Left lobe of liver (tissue), 2 donors: ENCODE measurements at regions not wholly inside any gene's neighbourhood (a gene's known extent, or its start where the extent isn't known, plus 50 kb on each side); places are given as distances from the start of the nearest gene placed in this dataset.
"Not testable (repeated sequence)": the region's sequence is repeated elsewhere in the genome, so short reads cannot be mapped to it uniquely, and the experiment has no call there.

Source experiments
- ATAC-seq: fragments of 200-7000 bp; cut with Tn5 transposase; one replicate; pipeline ENCODE4 v1.9.1; 2020; ENCODE audit warnings: mild to moderate bottlenecking, moderate library complexity
- DNase-seq: peaks from one replicate; pipeline ENCODE4 v3.0.0-alpha.2; 2020; ENCODE audit warnings: low spot score
- donor health status: DM: no; HTN: no; CAD: no; lungs with moderate emphysema.
- donor health status: DM: no; HTN: yes; CAD: no.

DNA sequence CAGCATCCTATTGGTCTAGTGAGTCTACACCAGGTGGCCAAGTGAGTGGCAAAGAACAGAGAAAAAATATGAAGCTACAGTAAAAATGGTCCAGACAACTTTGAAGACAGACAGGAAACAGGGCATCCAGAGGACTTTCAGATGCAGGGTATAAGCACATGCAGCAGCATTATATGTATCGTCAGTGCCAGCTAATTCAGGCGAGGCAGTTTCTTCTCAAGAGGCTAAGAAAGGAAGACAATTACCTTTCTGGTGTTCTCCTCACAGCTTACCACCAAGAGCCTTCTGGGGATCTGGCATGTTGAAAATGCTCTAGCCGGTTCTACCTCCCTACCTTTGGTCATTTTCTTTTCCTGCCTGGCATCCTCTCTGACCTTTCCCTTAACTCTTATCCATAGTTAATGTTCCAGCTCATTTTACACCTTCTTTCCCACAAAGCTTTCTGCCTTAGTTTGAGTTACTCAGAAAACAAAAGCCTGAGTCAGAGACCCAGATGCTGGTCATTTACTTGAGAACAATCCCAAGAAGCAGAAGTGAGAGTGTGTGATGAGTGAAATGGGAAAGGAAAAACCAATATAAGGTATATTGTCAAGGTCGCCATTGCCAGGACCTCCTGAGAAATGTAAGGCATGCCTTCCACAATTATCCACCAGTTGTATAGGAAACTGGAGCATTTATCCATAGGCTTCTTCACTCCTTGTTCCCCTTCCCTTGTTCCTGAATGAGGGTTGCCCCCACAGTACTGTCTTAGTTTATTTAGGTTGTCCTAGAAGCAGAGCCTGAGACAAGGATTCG is 444.1 kb downstream of the PLPP3 start:
- ATAC-seq (no peak), DNase-seq (no peak)

DNA sequence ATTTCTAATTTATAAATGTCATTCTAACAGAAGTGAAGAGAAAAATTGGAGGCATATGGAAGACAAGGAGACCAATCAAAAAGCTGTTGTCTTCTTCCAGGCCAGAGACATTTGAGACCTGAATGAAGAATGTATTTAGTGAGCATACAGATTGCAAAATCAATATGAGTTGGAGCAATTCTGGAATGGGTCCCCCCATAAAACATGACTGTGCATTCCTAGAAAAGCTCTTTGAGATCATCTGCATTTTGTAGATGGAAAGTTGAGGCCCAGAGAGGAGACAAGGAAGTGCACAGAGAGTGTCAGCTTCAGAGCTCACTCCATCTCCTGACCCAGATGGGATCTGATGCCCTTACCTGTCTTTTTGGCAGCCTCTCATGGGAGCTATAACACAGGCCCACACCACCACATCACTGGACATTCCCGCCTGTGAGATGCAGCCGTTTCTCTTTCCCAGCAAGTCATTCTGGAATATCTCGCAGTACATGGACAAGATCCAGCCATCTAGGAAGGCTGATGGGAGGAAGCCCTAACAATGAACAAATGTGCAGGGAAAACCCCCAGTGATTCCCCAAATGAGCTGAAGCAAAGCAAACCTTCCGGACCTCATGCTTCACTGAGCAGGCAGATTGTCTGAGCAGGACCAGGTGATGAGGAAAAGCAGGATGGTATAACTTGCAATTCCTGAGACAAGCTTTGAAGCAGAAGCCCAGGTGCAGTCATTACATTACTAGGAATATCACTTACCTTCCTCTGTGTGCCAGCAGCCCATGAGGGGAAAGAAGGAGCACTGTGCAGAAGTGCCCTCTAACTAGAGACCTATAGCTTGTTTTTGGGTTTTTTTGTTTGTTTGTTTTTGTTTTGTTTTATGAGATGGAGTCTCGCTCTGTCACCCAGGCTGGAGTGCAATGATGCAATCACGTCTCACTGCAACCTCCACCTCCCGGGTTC is 445.6 kb downstream of the PLPP3 start:
- DNase-seq (no peak), ATAC-seq (no peak)

DNA sequence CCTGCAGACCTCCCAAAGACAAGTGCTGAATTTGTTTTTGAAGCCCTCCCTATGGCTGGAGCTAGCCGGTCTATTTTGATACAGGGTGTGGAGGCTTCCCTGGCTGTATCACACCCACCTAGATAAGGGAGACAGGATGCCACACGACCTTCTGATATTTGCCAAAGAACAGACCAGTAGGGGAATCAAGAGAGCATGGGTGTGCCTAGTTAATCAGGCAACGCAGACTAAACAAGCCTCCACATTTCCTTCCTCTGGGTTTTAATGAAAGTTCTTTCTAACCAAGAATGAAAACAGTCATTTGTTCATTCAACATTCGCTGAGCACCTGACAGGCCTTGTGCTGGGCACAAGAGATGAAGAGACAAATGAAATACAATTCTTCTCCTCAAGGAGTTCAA is 446.8 kb downstream of the PLPP3 start:
- DNase-seq, result no peak
- no peak for ATAC-seq

DNA sequence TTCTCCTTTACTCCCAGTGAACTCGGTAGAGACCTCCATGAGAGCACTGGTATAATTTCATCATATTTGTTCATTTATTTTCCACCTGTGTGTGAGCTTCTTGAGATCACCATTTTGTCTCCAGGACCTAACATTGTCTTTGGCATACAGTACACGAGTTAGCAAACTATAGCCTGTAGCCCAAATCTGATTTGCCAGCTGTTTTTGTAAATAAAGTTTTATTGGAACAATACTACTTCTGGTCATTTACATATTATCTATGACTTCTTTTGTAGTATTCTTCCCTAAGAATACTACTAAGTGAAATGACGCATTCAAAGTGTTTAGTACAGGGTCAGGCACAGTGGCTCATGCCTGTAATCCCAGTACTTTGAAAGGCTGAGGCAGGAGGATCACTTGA is 449.5 kb downstream of the PLPP3 start:
- DNase-seq, result no peak
- ATAC-seq, result no peak

DNA sequence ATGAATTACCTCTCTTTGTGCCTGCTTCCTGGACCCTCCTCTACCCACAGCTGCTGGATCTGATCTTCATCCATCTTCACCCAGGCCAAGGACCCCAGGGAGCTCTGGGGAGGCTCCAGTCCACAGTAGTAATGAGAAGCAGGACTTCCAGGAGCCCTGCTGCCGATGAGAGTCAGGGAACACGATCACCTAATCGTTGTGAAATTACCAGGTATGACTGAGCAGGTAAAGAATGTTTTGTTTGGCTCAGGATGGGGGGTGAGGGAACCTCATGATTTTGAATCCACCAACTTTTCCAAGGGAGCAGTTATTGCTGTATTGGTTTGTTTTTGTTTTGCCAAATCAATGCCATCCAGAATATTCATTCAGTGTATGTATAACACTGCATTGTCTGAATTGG is 454.0 kb downstream of the PLPP3 start:
- DNase-seq (no peak), ATAC-seq (no peak)

DNA sequence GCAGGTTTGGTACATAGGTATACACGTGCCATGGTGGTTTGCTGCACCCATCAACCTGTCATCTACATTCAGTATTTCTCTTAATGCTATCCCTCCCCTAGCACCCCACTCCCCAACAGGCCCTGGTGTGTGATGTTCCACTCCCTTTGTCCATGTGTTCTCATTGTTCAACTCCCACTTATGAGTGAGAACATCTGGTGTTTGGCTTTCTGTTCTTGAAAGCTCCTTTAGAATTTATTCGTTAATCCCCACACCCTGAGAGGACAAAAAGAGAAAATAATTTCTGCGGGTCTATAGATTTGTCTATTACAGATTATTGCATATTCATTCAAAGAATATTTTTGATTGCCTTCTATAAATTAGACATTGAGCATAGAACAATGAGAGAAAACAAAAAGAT is 455.5 kb downstream of the PLPP3 start:
- DNase-seq, result no peak
- no peak for ATAC-seq

DNA sequence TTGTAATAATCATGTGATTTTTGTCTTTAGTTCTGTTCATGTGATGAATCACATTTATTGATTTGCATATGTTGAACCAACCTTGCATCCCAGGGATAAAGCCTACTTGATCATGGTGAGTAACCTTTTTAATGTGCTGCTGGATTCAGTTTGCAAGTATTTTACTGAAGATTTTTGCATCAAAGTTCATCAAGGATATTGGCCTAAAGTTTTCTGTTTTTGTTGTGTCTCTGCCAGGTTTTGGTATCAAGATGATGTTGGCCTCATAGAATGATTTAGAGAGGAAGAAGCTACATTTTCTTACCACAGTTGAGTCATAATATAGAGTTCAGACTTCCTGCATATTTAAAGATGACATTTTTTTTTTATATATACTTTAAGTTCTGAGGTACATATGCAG is 455.9 kb downstream of the PLPP3 start:
- DNase-seq, result no peak
- ATAC-seq, result no peak

DNA sequence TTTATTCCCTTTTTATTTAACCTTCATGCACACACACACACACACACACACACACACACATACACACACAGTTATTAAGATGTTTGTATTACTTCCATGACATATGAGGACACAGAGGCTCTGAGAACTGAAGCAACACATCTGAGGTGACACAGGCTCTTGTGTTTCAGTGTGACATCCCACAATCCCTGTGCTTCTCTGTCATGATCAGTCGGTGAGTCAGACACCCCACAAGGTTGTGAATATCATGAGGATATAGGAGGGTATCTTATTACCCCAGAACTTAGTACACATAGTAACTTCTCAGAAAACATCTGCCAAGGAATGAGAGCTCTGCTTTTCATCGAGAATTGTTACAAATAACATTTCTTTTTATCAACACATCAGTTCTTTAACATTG is 459.3 kb downstream of the PLPP3 start:
- DNase-seq (no peak), ATAC-seq (no peak)

DNA sequence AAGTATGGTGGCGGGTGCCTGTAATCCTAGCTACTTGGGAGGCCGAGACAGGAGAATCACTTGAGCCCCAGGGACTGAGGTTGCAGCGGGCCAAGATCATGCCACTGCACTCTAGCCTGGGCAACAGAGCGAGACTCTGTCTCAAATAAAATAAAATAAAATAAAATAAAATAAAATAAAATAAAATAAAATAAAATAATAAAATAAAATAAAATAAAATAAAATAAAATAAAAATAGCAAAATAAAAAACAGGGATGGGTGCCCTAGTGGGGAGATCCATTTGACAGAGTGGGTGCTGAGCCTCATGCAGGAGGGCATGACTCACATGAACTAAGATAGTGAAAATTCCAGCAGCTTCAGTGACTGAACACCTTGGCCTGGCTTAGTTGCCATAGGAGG is 460.7 kb downstream of the PLPP3 start:
- DNase-seq, ATAC-seq: not testable (repeated sequence)

DNA sequence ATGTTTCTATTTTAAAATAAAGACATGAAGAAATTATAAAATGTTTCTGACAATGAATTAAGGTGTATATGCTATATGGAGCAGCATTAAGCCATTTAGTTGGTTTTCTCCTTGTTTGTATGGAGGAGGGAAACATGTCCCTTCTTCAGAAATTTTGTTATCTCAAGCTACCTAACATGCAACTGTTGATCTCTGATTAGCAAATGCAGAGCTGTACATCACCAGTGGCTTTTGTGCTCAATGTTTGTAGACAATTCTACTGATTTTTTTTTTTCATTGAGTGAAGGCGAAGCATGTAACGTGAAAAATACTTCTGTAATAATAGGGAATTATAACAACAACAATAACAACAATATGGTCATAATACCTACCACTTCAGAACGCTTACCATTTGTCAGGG is 463.7 kb downstream of the PLPP3 start:
- DNase-seq, result no peak
- no peak for ATAC-seq

DNA sequence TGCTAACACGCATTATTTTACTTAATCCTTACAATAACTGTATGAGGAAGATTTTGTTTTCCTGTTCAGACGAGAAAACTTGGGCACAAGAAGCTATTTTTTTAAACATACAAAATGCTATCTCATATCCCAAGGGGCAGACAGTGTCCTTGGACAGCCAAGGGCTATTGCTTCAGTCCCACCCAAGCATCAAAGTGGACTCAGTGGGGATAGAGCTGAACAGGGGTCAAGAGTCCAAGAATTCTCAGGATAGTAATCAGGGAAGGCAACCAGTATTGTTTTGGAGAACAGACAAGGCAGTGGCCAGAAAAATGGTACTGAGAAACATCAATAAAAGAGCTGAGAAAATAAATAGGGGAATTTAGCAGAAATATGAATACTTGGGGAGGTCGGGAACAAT is 465.7 kb downstream of the PLPP3 start:
- DNase-seq (no peak), ATAC-seq (no peak)

DNA sequence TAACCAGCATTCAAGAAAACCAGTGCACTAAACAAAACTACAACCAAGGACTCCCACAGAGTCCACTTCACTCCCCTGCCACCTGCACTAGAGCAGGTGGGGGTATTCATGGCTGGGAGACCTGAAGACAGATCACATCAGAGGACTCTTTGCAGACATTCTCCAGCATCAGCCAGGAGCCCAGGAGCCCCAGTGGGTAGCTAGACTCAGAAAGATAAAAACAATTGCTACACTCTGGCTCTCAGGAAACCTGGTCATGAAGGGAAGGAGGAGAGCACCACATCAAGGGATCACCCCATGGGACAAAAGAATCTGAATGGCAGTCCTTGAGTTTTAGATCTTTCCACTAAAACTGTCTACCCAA is 472.1 kb downstream of the PLPP3 start:
- ATAC-seq (no peak), DNase-seq (no peak)

DNA sequence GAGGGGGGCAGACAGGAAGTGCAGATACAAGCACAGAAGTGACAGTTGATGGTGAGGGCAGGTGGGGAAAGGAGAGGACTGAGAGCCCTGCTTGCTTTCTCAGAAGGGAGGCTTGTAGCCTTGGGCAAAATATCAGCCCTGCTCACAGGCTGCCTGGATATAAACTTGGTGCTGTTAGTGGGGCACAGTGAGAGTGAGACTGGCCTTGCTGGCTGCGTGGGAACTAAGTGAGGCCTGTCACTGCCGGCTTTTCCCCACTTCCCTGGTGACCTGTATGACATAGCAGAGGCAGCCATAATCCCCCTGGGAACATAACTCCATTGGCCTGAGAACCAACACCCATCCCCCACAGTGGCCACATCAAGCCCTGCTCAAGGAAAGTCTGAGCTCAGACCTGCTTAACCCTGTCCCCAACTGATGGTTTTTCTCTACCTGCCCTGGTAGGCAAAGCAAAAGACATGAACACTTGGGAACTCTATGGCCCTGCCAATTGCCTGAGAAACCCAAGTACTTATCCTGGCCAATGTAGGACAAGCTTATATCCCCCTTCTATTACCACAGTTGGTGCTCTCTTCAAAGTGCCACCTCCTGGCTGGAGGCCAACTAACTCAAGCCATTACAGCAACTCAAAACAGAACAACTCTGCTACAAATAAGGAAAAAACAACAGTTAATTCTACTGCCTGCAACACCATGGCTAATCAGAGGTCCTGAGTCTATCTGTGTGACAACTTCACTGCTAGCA is 472.7 kb downstream of the PLPP3 start:
- DNase-seq (no peak), ATAC-seq (no peak)

DNA sequence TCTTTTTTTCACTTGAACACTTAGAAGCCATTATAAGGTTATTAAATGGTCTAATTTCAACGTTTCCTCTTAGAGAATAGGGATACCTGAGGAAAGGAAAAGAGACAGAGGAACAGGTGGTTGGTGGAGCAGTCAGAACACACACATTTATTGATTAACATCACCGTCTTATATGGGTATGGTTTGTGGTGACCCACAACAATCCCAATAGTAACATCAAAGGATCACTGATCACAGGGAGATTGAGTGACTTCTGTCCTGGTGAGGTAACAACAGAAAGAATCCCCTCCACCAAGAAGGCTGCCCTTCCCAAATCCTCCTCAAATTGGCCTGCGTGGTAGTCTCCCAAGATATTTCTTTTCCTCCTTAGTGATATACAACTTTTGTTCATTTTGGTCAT is 474.0 kb downstream of the PLPP3 start:
- DNase-seq (no peak), ATAC-seq (no peak)

DNA sequence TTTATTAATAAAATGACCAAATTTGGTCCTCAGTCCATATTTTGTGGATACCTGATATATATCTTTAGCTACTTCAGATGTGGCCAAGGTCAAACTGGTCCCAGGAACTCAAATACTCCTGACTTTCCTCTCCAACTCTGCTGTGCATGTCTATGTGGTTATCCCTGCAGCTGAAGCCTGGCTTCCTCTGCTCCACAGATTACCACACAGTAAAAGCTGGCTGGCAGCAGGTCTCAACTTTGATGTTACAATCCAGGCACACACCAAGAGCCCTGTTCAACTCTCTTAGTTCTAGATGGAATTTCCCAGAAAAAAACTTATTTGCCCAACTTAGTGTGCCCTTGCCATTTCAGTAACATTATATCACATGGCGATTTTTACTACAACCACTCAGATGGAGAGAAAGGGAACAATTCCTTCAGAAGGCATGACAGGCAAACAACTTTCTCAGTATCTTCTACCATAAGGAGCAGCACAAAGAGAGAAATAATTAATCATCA is 479.5 kb downstream of the PLPP3 start:
- ATAC-seq (no peak), DNase-seq (no peak)

DNA sequence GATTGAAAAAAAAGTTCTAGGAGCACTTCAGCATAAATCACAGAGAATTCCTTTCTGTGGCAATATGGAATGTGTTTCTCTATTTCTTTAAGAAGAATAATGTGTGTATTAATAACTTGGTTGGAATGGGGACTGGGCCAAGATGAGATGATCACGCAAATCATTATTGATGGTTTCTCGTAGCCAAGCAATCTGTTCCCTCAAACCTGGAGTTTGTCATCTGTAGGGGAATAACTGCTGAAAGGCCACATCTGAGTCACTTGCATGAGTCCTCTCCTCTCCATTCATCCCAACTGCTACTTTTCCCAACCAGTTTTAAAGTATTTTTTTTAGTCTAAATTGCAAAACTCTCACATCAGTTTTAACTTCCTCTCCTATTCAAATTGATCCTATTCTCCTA is 480.4 kb downstream of the PLPP3 start:
- ATAC-seq, result no peak
- DNase-seq, result no peak

DNA sequence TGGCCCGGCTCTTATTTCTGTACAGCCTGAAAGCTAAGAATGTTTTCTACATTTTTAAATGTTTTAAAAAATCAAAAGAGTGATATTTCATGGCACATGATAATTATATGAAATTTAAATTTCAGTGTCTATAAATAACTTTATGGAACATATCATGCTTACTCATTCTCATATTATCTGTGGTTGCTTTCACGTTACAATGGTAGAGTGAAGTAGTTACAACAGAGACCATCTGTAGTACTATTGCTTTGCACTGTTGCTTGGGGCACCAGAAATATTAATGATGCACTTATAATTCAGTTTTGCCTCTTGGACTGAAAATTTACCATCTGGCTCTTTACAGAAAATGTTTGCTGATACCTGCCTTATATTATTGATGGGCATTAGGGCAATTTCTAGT is 481.6 kb downstream of the PLPP3 start:
- DNase-seq (no peak), ATAC-seq (no peak)

DNA sequence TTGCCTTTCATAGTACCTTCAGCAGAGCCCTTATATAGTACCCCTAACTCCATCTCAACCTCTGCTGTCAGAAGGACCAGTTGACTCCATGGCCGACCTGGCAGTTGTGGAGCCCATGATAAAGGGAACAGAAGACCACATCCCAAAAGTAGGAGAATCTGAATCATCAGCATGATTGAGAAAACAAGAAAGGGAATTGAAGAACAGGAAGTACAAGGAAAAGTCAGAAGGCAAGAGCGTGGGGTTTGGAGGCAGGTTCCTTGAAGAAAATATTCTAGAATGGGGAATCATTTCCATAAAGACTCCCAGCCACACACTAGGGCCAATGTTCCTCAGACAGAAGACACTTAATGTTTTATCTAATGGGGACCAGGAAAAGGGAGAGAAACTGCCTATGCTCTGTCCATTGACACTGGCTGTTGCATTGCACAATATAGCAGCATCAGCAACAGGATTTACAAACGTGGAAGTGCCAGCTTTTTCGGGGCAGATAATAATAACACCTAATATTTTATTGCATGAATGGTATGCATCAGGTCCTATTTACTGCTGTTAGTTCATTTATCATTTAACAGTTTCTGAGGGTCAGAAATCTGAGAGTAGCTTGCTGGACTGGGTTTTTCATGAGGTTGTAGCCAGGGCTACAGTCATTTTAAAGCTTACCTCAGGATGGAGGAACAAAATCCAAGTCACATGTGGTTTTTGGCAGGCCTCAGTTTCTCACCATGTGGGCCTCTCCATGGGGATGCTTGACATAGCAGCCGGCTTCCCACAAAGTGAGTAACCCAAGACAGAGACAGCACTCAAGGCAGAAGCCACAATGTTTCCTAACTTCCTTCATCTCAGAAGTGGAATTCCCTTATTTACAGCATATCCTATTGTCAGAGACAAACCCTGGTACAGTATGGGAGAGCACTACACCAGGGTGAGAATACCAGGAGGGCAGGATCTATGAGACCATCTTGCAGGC is 483.4 kb downstream of the PLPP3 start:
- ATAC-seq (no peak), DNase-seq (no peak)

DNA sequence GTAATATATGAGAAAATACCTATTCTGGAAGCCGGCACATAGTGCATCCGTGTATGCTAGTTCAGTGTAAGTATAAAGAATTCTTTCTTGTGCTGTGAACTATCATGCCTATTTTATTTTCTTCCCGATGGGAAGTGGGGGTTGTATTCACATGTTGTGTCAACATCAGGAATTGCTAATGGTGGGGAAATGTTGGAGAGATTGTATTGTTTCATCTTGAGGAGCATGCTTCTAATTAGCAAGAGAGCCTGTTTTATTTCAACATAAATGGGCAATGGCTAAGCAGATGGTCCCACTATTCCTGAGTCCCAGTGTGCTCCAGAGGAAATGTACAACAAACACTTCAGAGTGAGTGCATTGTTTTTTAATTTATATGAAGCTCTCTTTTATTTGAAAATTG is 485.2 kb downstream of the PLPP3 start:
- no peak for DNase-seq
- no peak for ATAC-seq
